Skin of body (tissue), 1 donor: ENCODE measurements at regions not wholly inside any gene's neighbourhood (a gene's known extent, or its start where the extent isn't known, plus 50 kb on each side); places are given as distances from the start of the nearest gene placed in this dataset.
A peak's percentile ranks its signal among the peaks of the same experiment; 100 is the strongest.

Source experiments
- DNase-seq: peaks from one replicate; lab custom pipeline; 2025; lab: John Stamatoyannopoulos, UW

GRCh38 chr2:22697054-22697788 lies 687.8 kb upstream of the KLHL29 start:
- no peak for DNase-seq

- DNase-seq = peak; percentile 16
Measured at GRCh38 chr2:22701561-22702160, 683.3 kb upstream of the KLHL29 start.

GRCh38 chr2:22703286-22703920 lies 681.6 kb upstream of the KLHL29 start:
- no peak for DNase-seq

GRCh38 chr2:22719396-22719795 lies 665.6 kb upstream of the KLHL29 start:
- DNase-seq = no peak

GRCh38 chr2:22729466-22729865 lies 655.5 kb upstream of the KLHL29 start:
- no peak for DNase-seq

GRCh38 chr2:22734373-22735045 lies 650.5 kb upstream of the KLHL29 start:
- DNase-seq = no peak

- no peak for DNase-seq
Measured at GRCh38 chr2:22737144-22737543, 647.8 kb upstream of the KLHL29 start.

- no peak for DNase-seq
Measured at GRCh38 chr2:22741216-22741615, 643.8 kb upstream of the KLHL29 start.

- no peak for DNase-seq
Measured at GRCh38 chr2:22748909-22749308, 636.1 kb upstream of the KLHL29 start.

GRCh38 chr2:22753476-22753875 lies 631.5 kb upstream of the KLHL29 start:
- no peak for DNase-seq

GRCh38 chr2:22756276-22757043 lies 628.5 kb upstream of the KLHL29 start:
- no peak for DNase-seq

GRCh38 chr2:22769497-22769896 lies 615.5 kb upstream of the KLHL29 start:
- no peak for DNase-seq

- DNase-seq = no peak
Measured at GRCh38 chr2:22784566-22784965, 600.4 kb upstream of the KLHL29 start.

- no peak for DNase-seq
Measured at GRCh38 chr2:22786817-22787216, 598.2 kb upstream of the KLHL29 start.

GRCh38 chr2:22787745-22788144 lies 597.2 kb upstream of the KLHL29 start:
- no peak for DNase-seq

GRCh38 chr2:22788749-22789327 lies 596.1 kb upstream of the KLHL29 start:
- DNase-seq = no peak

- DNase-seq = no peak
Measured at GRCh38 chr2:22795287-22795866, 589.6 kb upstream of the KLHL29 start.

GRCh38 chr2:22798386-22798785 lies 586.6 kb upstream of the KLHL29 start:
- no peak for DNase-seq

- DNase-seq = no peak
Measured at GRCh38 chr2:22800412-22800811, 584.6 kb upstream of the KLHL29 start.

- no peak for DNase-seq
Measured at GRCh38 chr2:22801071-22801470, 583.9 kb upstream of the KLHL29 start.

GRCh38 chr2:22801970-22802369 lies 583.0 kb upstream of the KLHL29 start:
- DNase-seq = no peak
